NCI-H82 treated with DMSO at 0.1 percent for 48 hours (cell line): ENCODE measurements at regions not wholly inside any gene's neighbourhood (a gene's known extent, or its start where the extent isn't known, plus 50 kb on each side); places are given as distances from the start of the nearest gene placed in this dataset.

ENCODE experiments used
- DNase-seq: peaks from one replicate; lab custom pipeline; 2025; ENCODE audit not compliant: unreplicated experiment; lab: John Stamatoyannopoulos, UW

GRCh38 chr2:145041706-145042105 is 521.8 kb upstream of the ZEB2 start:
- DNase-seq = no peak

GRCh38 chr2:145040433-145040832 is 520.5 kb upstream of the ZEB2 start:
- no peak for DNase-seq

GRCh38 chr2:145038041-145038525 is 518.2 kb upstream of the ZEB2 start:
- DNase-seq = no peak

GRCh38 chr2:145036421-145037011 is 516.6 kb upstream of the ZEB2 start:
- DNase-seq = no peak

- no peak for DNase-seq
These were observed 514.6 kb upstream of the ZEB2 start for GRCh38 chr2:145034511-145034910.

GRCh38 chr2:145033438-145033837 is 513.5 kb upstream of the ZEB2 start:
- DNase-seq = no peak

GRCh38 chr2:145032791-145033190 is 512.9 kb upstream of the ZEB2 start:
- no peak for DNase-seq

- no peak for DNase-seq
These were observed 510.0 kb upstream of the ZEB2 start for GRCh38 chr2:145029873-145030272.

GRCh38 chr2:145029081-145029480 is 509.2 kb upstream of the ZEB2 start:
- no peak for DNase-seq

GRCh38 chr2:145028101-145028920 is 508.4 kb upstream of the ZEB2 start:
- no peak for DNase-seq

- DNase-seq = no peak
These were observed 506.8 kb upstream of the ZEB2 start for GRCh38 chr2:145026456-145027455.

GRCh38 chr2:145025382-145025781 is 505.5 kb upstream of the ZEB2 start:
- DNase-seq = no peak

GRCh38 chr2:145023334-145023934 is 503.5 kb upstream of the ZEB2 start:
- no peak for DNase-seq

GRCh38 chr2:145022666-145023333 is 502.9 kb upstream of the ZEB2 start:
- no peak for DNase-seq

- DNase-seq = no peak
These were observed 502.2 kb upstream of the ZEB2 start for GRCh38 chr2:145021962-145022665.

- DNase-seq = no peak
These were observed 500.8 kb upstream of the ZEB2 start for GRCh38 chr2:145020694-145021093.

- no peak for DNase-seq
These were observed 500.2 kb upstream of the ZEB2 start for GRCh38 chr2:145020139-145020538.

GRCh38 chr2:145018502-145018901 is 498.6 kb upstream of the ZEB2 start:
- DNase-seq = no peak

- DNase-seq = no peak
These were observed 497.2 kb upstream of the ZEB2 start for GRCh38 chr2:145017149-145017548.

GRCh38 chr2:145016711-145017110 is 496.8 kb upstream of the ZEB2 start:
- no peak for DNase-seq
